H54 (cell line): ENCODE measurements at regions not wholly inside any gene's neighbourhood (a gene's known extent, or its start where the extent isn't known, plus 50 kb on each side); places are given as distances from the start of the nearest gene placed in this dataset.
"Not testable (repeated sequence)": the region's sequence is repeated elsewhere in the genome, so short reads cannot be mapped to it uniquely, and the experiment has no call there.

ENCODE experiments used
- DNase-seq: peaks from one replicate; pipeline ENCODE4 v3.0.0; 2011; ENCODE audit warnings: low spot score, mixed read lengths; ENCODE audit not compliant: insufficient read length
- FAIRE-seq: peaks from 3 replicates; lab custom pipeline; 2011; peaks lifted over from hg19 to GRCh38; lab: Jason Lieb, UNC
- POLR2A ChIP-seq: IDR thresholded peaks from 2 replicates; pipeline ENCODE4 v1.6.1; 2011; ENCODE audit warnings: low read depth, mild to moderate bottlenecking, low read length

GRCh38 chr2:192729369-192729768 lies 534.6 kb upstream of the TMEFF2 start:
- FAIRE-seq (no peak), DNase-seq (no peak)
- no peak for TF ChIP-seq POLR2A

- FAIRE-seq (no peak), DNase-seq (no peak)
- no peak for TF ChIP-seq POLR2A
Measured at GRCh38 chr2:192725991-192726390, 531.3 kb upstream of the TMEFF2 start.

- no peak for FAIRE-seq
- TF ChIP-seq POLR2A: no peak
- DNase-seq: no peak
Measured at GRCh38 chr2:192719629-192720028, 524.9 kb upstream of the TMEFF2 start.

- FAIRE-seq: no peak
- no peak for TF ChIP-seq POLR2A
- DNase-seq: no peak
Measured at GRCh38 chr2:192718340-192718739, 523.6 kb upstream of the TMEFF2 start.

GRCh38 chr2:192700934-192701333 lies 506.2 kb upstream of the TMEFF2 start:
- FAIRE-seq (peak; percentile 52), DNase-seq (no peak)
- no peak for TF ChIP-seq POLR2A

- no peak for TF ChIP-seq POLR2A
- FAIRE-seq: no peak
- DNase-seq: no peak
Measured at GRCh38 chr2:192697880-192698279, 503.1 kb upstream of the TMEFF2 start.

GRCh38 chr2:192696857-192697256 lies 502.1 kb upstream of the TMEFF2 start:
- TF ChIP-seq POLR2A: no peak
- FAIRE-seq: peak; percentile 77
- DNase-seq: no peak

- FAIRE-seq (no peak), DNase-seq (no peak)
- TF ChIP-seq POLR2A: no peak
Measured at GRCh38 chr2:192687015-192687414, 492.3 kb upstream of the TMEFF2 start.

GRCh38 chr2:192682511-192682910 lies 487.8 kb upstream of the TMEFF2 start:
- not testable (repeated sequence) for FAIRE-seq, DNase-seq

- no peak for FAIRE-seq
- no peak for DNase-seq
- TF ChIP-seq POLR2A: no peak
Measured at GRCh38 chr2:192675681-192676080, 480.9 kb upstream of the TMEFF2 start.

GRCh38 chr2:192669505-192670091 lies 474.9 kb upstream of the TMEFF2 start:
- FAIRE-seq: no peak
- DNase-seq: no peak
- TF ChIP-seq POLR2A: no peak

- not testable (repeated sequence) for DNase-seq, FAIRE-seq
Measured at GRCh38 chr2:192660555-192660954, 465.8 kb upstream of the TMEFF2 start.

GRCh38 chr2:192657362-192657761 lies 462.6 kb upstream of the TMEFF2 start:
- no peak for TF ChIP-seq POLR2A
- DNase-seq: no peak
- FAIRE-seq: no peak

- FAIRE-seq (no peak), DNase-seq (no peak)
- TF ChIP-seq POLR2A: no peak
Measured at GRCh38 chr2:192655916-192656315, 461.2 kb upstream of the TMEFF2 start.

GRCh38 chr2:192645811-192646598 lies 451.3 kb upstream of the TMEFF2 start:
- FAIRE-seq (no peak), DNase-seq (no peak)
- no peak for TF ChIP-seq POLR2A
